Spleen (tissue), 11 donors: ENCODE measurements at regions not wholly inside any gene's neighbourhood (a gene's known extent, or its start where the extent isn't known, plus 50 kb on each side); places are given as distances from the start of the nearest gene placed in this dataset.

Source experiments
- DNase-seq: peaks from one replicate; pipeline ENCODE4 v3.0.0-alpha.2; 2020
- H3K27ac ChIP-seq, 8 donors: fragments of 200-600 bp; sonication (generic) in 7 of 8; 1 replicate in 4 of 8; 2 replicates in 4 of 8; pipeline versions ENCODE4 v1.5.0 to v1.8.0; 2016 to 2021; ENCODE audit warnings: inconsistent platforms in 4 of 8, mild to moderate bottlenecking in 4 of 8, moderate library complexity in 1 of 8
- H3K27me3 ChIP-seq, 7 donors: fragments of 200-600 bp; sonication (generic) in 6 of 7; replicated peaks in 1 of 7; 1 replicate in 4 of 7; 2 replicates in 3 of 7; pipeline versions ENCODE4 v1.5.0 to v1.8.0; 2016 to 2021; ENCODE audit warnings: inconsistent platforms in 3 of 7, mild to moderate bottlenecking in 1 of 7
- H3K36me3 ChIP-seq, 6 donors: fragments of 200-600 bp; sonication (generic) in 5 of 6; 1 replicate in 4 of 6; 2 replicates in 2 of 6; pipeline versions ENCODE4 v1.5.0 to v1.8.0; 2016 to 2021; ENCODE audit warnings: inconsistent platforms in 2 of 6
- H3K4me1 ChIP-seq, 6 donors: fragments of 200-600 bp; sonication (generic) in 5 of 6; 1 replicate in 3 of 6; 2 replicates in 3 of 6; pipeline versions ENCODE4 v1.5.0 to v1.8.0; 2016 to 2021; ENCODE audit warnings: inconsistent platforms in 3 of 6
- H3K4me3 ChIP-seq, 8 donors: fragments of 200-600 bp; sonication (generic) in 7 of 8; 1 replicate in 4 of 8; 2 replicates in 4 of 8; pipeline versions ENCODE4 v1.5.0 to v1.8.0; 2016 to 2021; ENCODE audit warnings: inconsistent platforms in 4 of 8, mild to moderate bottlenecking in 4 of 8, moderate library complexity in 2 of 8
- H3K9me3 ChIP-seq, 8 donors: fragments of 200-600 bp; sonication (generic) in 7 of 8; 1 replicate in 4 of 8; 2 replicates in 4 of 8; pipeline versions ENCODE4 v1.5.0 to v1.8.0; 2016 to 2021; ENCODE audit warnings: inconsistent platforms in 4 of 8
- POLR2A ChIP-seq, 3 donors: fragments of 450-650 bp; IDR thresholded peaks; one replicate each; pipeline ENCODE4 v1.5.1; 2017; ENCODE audit warnings: antibody characterized with exemption in 3 of 3, mild to moderate bottlenecking in 1 of 3
- POLR2AphosphoS5 ChIP-seq, 3 donors: sonication (generic); formaldehyde crosslinking; IDR thresholded peaks; one replicate each; pipeline ENCODE4 v1.5.1; 2017; ENCODE audit warnings: antibody characterized with exemption in 3 of 3
- WGBS, 5 donors: extraction: QIAGEN DNeasy Blood & Tissue Kit in 3 of 5; methylation state at CpG; one replicate each; pipeline versions ENCODE4 v1.1.5 to v1.1.7; 2013 to 2018; 5-methylcytosine and 5-hydroxymethylcytosine counted together
- intact Hi-C: fragments of 100-400 bp; cut with DNase I; formaldehyde crosslinking; loops from one replicate; pipeline ENCODE4 v1.15.0; 2023; ENCODE audit warnings: low total_unique reads
- TF ChIP-seq, protein P1 (sequence below), 11 experiments: fragments of 200-600 bp in 7 of 11; fragments of 450-650 bp in 4 of 11; sonication (generic) in 4 of 11; IDR thresholded peaks in 8 of 11; conservative IDR thresholded peaks in 3 of 11; 1 replicate in 7 of 11; 2 replicates in 4 of 11; pipeline versions ENCODE4 v1.4.0 to v1.8.0; 2016 to 2021; ENCODE audit warnings: antibody characterized with exemption in 11 of 11, inconsistent platforms in 4 of 11, mild to moderate bottlenecking in 1 of 11
- donor health status: healthy with polysubstance abuse.
- donor health status: DM: no; HTN: no; CAD: no; lungs with moderate emphysema.
- donor health status: DM: no; HTN: no; CAD: no.
- donor health status: Bipolar disorder and iron deficiency.
- donor health status: healthy.
- donor health status: DM: no; HTN: no; CAD: no.
- donor health status: DM: yes; HTN: yes; CAD: no.

DNA sequence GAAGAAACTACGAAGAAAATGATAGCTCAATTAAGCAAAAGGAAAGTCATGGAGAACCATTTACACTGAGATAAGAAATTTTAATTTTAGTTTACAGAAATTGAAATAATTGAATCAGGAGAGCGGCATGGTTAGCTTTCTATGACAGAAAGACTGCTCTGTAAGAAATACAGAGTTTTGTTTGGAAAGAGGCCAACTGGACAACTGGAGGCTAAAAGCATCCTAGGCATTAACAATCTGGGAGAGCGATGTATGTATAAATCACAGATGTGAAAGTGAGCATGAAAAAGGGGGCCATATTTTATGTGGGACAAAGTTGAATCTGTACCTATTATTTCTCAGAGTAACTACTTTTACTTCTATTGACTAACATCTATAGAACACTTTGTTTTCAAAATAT, 1608.8 kb upstream of the PCDH20 start:
- WGBS, 5 donors = 69 to 79% (median 75%) methylated on average over 3 of the region's 3 CpGs
- Histone ChIP-seq H3K36me3 (no peaks in the 10 kb centered on the region), H3K4me3 (no peak overlapping the region), H3K27me3 (no peaks in the 10 kb centered on the region), H3K27ac (no peak overlapping the region), H3K9me3 (peaks cover 0 to 6% (median 0%) of the 10 kb centered on the region in 8 donors), H3K4me1 (no peaks in the 10 kb centered on the region)
- no peak for TF ChIP-seq POLR2A (IDR thresholded peaks at IDR 0.05)
- intact Hi-C loops = no loop called here
- no peak for DNase-seq

DNA sequence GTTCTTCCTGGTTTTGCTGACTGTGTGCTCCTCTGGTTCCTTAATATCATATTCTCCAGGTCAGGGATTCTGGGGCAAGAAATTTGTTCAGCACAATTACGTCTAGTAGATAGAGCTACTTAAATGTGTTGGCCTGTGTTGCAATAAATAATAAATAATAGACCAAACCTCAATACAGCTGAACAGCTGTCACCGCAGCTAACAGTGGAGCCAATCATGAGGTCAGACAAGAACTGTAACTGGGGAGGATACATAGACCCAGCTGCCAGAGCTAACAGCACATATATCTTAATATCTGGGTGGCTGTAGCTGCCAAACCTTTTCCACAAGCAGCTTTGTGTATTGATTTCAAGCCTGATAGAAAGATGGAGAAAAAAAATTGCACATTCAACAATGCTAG, 1596.3 kb upstream of the PCDH20 start:
- TF ChIP-seq, protein P1, sequence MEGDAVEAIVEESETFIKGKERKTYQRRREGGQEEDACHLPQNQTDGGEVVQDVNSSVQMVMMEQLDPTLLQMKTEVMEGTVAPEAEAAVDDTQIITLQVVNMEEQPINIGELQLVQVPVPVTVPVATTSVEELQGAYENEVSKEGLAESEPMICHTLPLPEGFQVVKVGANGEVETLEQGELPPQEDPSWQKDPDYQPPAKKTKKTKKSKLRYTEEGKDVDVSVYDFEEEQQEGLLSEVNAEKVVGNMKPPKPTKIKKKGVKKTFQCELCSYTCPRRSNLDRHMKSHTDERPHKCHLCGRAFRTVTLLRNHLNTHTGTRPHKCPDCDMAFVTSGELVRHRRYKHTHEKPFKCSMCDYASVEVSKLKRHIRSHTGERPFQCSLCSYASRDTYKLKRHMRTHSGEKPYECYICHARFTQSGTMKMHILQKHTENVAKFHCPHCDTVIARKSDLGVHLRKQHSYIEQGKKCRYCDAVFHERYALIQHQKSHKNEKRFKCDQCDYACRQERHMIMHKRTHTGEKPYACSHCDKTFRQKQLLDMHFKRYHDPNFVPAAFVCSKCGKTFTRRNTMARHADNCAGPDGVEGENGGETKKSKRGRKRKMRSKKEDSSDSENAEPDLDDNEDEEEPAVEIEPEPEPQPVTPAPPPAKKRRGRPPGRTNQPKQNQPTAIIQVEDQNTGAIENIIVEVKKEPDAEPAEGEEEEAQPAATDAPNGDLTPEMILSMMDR (IDR thresholded peaks at IDR 0.05 in 8 of 11, conservative IDR thresholded peaks at IDR 0.05 in 3 of 11) = no peak
- TF ChIP-seq POLR2AphosphoS5 (IDR thresholded peaks at IDR 0.05) (no peak), POLR2A (IDR thresholded peaks at IDR 0.05) (no peak)
- 62 to 77% (median 72%) methylated on average over 2 of the region's 2 CpGs for WGBS, 5 donors
- Histone ChIP-seq H3K27me3 (no peaks in the 10 kb centered on the region), H3K4me1 (no peaks in the 10 kb centered on the region), H3K9me3 (peaks cover 4 to 74% (median 52%) of the 10 kb centered on the region in 8 donors), H3K4me3 (no peak overlapping the region), H3K36me3 (no peaks in the 10 kb centered on the region), H3K27ac (no peak overlapping the region)
- DNase-seq = no peak
- intact Hi-C loops = no loop called here

DNA sequence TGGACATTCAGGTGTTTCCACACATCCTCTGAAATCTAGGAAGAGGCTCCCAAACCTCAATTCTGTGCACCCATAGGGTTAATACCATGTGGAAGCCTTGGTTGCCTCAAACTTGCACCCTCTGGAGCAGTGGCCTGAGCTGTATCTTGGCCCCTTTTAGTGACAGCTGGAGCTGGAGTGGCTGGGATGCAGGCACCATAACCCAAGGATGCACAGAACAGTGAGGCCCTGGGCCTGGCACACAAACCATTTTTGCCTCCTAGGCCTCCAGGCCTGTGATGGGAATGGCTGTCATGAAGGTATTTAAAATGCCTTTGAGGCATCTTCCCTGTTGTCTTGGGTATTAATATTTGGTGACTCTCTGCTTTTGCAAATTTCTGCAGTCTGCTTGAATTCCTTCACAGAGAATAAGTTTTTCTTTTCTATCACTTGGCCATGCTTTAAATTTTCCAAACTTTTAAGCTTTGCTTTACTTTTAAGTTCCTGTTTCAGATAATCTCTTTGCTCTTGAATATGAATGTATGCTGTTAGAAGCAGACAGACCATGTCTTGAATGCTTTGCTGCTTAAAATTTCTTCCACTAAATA, 1594.5 kb upstream of the PCDH20 start:
- peaks cover 4 to 77% (median 54%) of the 10 kb centered on the region in 8 donors for H3K9me3 ChIP-seq
- no peaks in the 10 kb centered on the region for H3K4me1 ChIP-seq
- H3K27ac ChIP-seq = no peak overlapping the region
- TF ChIP-seq POLR2A (IDR thresholded peaks at IDR 0.05) (no peak), POLR2AphosphoS5 (IDR thresholded peaks at IDR 0.05) (no peak)
- TF ChIP-seq, protein P1 (IDR thresholded peaks at IDR 0.05 in 8 of 11, conservative IDR thresholded peaks at IDR 0.05 in 3 of 11) = no peak
- intact Hi-C loops = no loop called here
- H3K27me3 ChIP-seq = no peaks in the 10 kb centered on the region
- H3K4me3 ChIP-seq = no peak overlapping the region
- DNase-seq = no peak
- H3K36me3 ChIP-seq = no peaks in the 10 kb centered on the region

DNA sequence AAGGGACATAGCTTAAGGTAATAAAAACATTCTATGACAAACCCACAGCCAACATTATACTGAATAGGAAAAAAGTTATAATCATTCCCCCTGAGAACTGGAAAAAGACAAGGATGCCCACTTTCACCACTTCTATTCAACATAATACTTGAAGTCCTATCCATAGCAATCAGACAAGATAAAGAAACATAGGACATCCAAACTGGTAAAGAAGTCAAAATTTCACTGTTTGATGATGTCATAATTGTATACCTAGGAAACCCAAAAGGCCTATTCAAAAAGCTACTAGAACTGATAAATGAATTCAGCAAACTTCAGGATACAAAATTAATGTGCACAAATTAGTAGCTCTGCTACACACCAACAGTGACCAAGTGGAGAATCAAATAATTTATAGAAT, 1590.0 kb upstream of the PCDH20 start:
- Histone ChIP-seq H3K27me3 (no peaks in the 10 kb centered on the region), H3K4me3 (no peak overlapping the region), H3K9me3 (peaks cover 4 to 94% (median 69%) of the 10 kb centered on the region in 8 donors), H3K27ac (no peak overlapping the region), H3K4me1 (no peaks in the 10 kb centered on the region), H3K36me3 (no peaks in the 10 kb centered on the region)
- intact Hi-C loops = no loop called here
- TF ChIP-seq POLR2A (IDR thresholded peaks at IDR 0.05) (no peak), POLR2AphosphoS5 (IDR thresholded peaks at IDR 0.05) (no peak)
- TF ChIP-seq, protein P1 (IDR thresholded peaks at IDR 0.05 in 8 of 11, conservative IDR thresholded peaks at IDR 0.05 in 3 of 11) = no peak
- DNase-seq = no peak

DNA sequence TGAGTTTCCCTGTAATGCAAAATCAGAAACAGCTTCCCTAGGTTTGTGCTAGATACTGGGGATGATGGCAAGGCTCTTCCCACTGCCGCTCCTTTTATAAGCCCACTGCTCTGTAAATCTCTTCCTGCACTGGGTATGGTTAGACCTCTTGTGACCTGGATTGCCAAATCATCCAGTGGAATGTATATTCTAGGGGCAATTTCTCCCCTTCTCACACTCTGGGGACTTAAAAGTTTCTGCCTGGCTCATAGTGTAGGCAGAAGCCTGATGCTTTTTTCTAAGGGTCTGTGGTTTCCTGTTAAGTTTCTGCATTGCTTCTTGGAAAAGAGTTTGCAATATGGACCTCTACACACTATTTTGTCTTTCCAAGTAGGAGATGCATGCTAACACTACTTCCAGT, 1582.0 kb upstream of the PCDH20 start:
- 10 to 33% (median 32%) methylated on average over 1 of the region's 1 CpG for WGBS, 5 donors
- TF ChIP-seq, protein P1 (IDR thresholded peaks at IDR 0.05 in 8 of 11, conservative IDR thresholded peaks at IDR 0.05 in 3 of 11) = no peak
- TF ChIP-seq POLR2A (IDR thresholded peaks at IDR 0.05) (no peak), POLR2AphosphoS5 (IDR thresholded peaks at IDR 0.05) (no peak)
- no peak overlapping the region for H3K4me3 ChIP-seq
- intact Hi-C loops = no loop called here
- peaks cover 0 to 28% (median 11%) of the 10 kb centered on the region in 8 donors for H3K9me3 ChIP-seq
- H3K27ac ChIP-seq = no peak overlapping the region
- DNase-seq = no peak
- H3K36me3 ChIP-seq = no peaks in the 10 kb centered on the region
- H3K4me1 ChIP-seq = no peaks in the 10 kb centered on the region
- no peaks in the 10 kb centered on the region for H3K27me3 ChIP-seq
